ENCODE measurements at regions not wholly inside any gene's neighbourhood (a gene's known extent, or its start where the extent isn't known, plus 50 kb on each side); places are given as distances from the start of the nearest gene placed in this dataset.
"Not testable (repeated sequence)": the region's sequence is repeated elsewhere in the genome, so short reads cannot be mapped to it uniquely, and the experiment has no call there.

DNA sequence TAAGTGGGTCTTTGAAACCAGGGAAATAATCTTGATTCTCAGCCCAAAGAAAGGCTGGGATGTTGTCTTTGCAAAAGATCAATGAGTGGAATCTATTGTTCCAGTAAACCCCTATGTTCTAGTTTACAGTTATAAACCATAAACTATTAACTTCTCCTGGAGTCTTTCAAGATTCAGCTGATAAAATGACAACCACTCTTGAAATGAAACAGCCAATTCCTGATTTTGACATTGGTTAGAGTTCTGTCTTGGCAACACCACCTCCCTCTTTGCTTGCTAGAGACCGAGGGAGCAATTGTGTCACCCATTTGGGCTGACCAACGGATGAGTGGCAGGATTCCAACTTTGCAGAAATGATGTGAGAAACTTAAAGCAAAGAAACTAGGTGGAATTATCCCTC, 746.9 kb downstream of the SLC4A3 start:
- no peak overlapping the region for H3K4me3 Mint-ChIP-seq
- no peaks in the 10 kb centered on the region for H3K36me3 Mint-ChIP-seq (ENCODE audit: low read depth)
- no peak overlapping the region for H3K27ac Mint-ChIP-seq
- CTCF ChIA-PET: interaction anchor here (0.6 kb wide), 1 partner anchor 97 kb away, joined by 3 read pairs; no protein-coding TSS in a partner anchor
- no peaks in the 10 kb centered on the region for H3K9me3 Mint-ChIP-seq (ENCODE audit: insufficient read depth)
- H3K4me1 Mint-ChIP-seq (ENCODE audit: low read depth): no peaks in the 10 kb centered on the region
- POLR2A ChIA-PET: no interaction called here
- no peak for ATAC-seq
- no peak for DNase-seq
- H3K27me3 Mint-ChIP-seq (ENCODE audit: low read depth): no peaks in the 10 kb centered on the region

DNA sequence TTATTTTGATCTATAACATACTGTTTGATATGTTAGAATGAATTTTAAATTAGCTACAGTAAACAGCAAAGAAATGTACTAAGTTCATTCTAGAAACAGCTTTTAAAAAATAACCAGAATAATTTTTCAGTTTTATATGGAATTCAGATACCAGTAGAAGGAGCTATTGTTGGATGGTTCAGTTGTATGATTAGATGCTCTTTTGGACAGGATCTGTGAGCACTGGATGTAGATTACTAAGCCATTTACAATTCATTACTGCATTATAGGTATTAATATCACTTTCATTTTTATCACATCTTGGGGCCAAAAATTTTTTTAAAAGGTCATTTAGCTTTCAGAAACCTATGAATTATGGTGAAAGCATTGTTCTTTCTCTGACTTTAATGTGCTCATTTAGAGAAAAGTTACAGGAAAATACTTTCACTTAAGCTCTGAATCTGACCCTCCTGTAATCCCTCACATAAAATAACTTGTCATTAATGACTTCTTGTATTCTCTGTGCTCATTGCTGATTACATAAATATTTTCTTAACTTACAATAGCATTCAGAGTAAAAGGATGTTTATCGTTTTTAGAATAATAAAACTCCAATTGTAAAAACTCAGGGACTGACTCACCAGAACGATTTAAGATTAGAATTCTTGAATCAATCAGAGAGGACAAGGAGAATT, 750.2 kb downstream of the SLC4A3 start:
- ChIA-PET CTCF (no interaction called here), POLR2A (no interaction called here)
- Mint-ChIP-seq H3K27ac (no peak overlapping the region), H3K9me3 (ENCODE audit: insufficient read depth) (peaks cover 7% of the 10 kb centered on the region), H3K4me3 (no peak overlapping the region), H3K4me1 (ENCODE audit: low read depth) (no peaks in the 10 kb centered on the region), H3K36me3 (ENCODE audit: low read depth) (no peaks in the 10 kb centered on the region), H3K27me3 (ENCODE audit: low read depth) (no peaks in the 10 kb centered on the region)
- DNase-seq (no peak), ATAC-seq (no peak)

DNA sequence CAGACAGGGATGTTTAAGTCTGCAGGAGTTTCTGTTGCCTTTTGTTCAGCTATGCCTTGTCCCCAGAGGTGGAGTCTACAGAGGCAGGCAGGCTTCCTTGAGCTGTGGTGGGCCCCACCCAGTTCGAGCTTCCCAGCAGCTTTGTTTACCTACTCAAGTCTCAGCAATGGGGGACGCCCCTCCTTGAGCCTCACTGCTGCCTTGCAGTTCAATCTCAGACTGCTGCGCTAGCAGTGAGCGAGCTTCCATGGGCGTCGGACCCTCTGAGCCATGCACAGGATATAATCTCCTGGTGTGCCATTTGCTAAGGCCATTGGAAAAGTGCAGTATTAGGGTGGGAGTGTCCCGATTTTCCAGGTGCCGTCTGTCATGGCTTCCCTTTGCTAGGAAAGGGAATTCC, 760.3 kb downstream of the SLC4A3 start:
- H3K4me1 Mint-ChIP-seq (ENCODE audit: low read depth); H3K27ac Mint-ChIP-seq; H3K36me3 Mint-ChIP-seq (ENCODE audit: low read depth); CTCF ChIA-PET; DNase-seq; H3K27me3 Mint-ChIP-seq (ENCODE audit: low read depth); ATAC-seq; H3K9me3 Mint-ChIP-seq (ENCODE audit: insufficient read depth); H3K4me3 Mint-ChIP-seq; POLR2A ChIA-PET: not testable (repeated sequence)

DNA sequence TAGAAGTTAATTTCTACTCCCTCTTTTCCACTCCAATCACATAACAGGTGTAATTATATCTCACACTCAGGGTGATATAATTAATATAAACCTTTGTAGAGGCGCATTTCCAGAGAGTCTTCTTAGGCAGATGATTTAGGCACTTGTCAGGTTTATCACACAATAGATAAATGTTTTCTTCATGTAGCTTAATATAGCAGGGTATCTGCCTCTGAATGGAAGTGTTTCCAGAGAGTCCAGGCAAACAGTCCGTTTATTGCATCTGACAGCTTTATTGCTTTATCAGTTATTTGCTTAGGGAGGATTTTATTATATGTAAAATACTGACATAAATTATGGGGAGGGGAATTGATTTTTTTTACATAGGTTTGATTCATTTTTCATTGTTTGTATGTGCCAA, 766.3 kb downstream of the SLC4A3 start:
- no peaks in the 10 kb centered on the region for H3K36me3 Mint-ChIP-seq (ENCODE audit: low read depth)

DNA sequence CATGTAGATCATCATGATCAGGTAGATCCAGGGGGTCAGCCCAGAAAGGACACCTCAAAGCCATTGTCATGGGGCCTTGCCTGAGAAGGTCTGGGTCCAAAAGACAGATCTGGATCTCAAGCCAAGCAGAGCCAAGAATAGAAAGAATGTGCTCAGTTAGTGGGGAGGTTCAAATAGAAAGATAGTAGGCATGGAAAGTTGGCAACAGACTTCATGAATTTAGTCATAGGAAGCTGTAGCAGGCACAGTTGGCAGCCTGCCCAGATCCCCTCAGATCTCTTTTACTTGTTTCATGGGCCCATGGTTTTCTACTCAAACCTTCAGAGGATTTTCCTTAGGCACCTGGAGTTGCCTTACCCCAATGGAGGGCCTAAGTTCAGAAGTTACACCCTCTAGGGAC, 767.0 kb downstream of the SLC4A3 start:
- ATAC-seq: no peak
- DNase-seq: no peak
- Mint-ChIP-seq H3K4me1 (ENCODE audit: low read depth) (no peaks in the 10 kb centered on the region), H3K27me3 (ENCODE audit: low read depth) (no peaks in the 10 kb centered on the region), H3K9me3 (ENCODE audit: insufficient read depth) (no peaks in the 10 kb centered on the region), H3K4me3 (no peak overlapping the region), H3K36me3 (ENCODE audit: low read depth) (no peaks in the 10 kb centered on the region), H3K27ac (no peak overlapping the region)
- CTCF ChIA-PET: no interaction called here
- POLR2A ChIA-PET: no interaction called here

More for the DNA sequence above, 766.3 kb downstream of the SLC4A3 start:
- ATAC-seq (no peak), DNase-seq (no peak)
- ChIA-PET POLR2A (no interaction called here), CTCF (no interaction called here)
- Mint-ChIP-seq H3K27ac (no peak overlapping the region), H3K4me3 (no peak overlapping the region), H3K27me3 (ENCODE audit: low read depth) (no peaks in the 10 kb centered on the region), H3K4me1 (ENCODE audit: low read depth) (no peaks in the 10 kb centered on the region), H3K9me3 (ENCODE audit: insufficient read depth) (no peaks in the 10 kb centered on the region)

DNA sequence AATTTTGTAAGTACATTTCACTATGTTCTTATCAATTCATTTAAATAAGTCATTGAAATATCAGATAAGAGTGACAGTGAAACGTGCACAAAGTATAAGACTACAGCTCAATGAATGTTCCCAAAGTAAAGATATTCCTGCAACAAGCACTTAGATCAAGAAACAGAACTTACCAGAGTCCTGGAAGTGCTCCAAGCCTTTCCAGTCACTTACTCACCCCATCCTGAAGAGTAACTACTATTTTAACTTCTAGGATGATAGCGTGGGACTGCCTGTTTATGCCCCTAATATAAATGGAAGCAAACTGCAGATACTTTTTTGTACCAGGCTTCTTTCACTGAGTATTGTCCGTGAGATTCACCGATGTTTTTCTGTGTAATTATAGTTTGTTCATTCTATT, 768.9 kb downstream of the SLC4A3 start:
- ChIA-PET POLR2A (no interaction called here), CTCF (no interaction called here)
- Mint-ChIP-seq H3K36me3 (ENCODE audit: low read depth) (no peaks in the 10 kb centered on the region), H3K9me3 (ENCODE audit: insufficient read depth) (no peaks in the 10 kb centered on the region), H3K4me3 (no peak overlapping the region), H3K4me1 (ENCODE audit: low read depth) (no peaks in the 10 kb centered on the region), H3K27ac (no peak overlapping the region), H3K27me3 (ENCODE audit: low read depth) (no peaks in the 10 kb centered on the region)
- no peak for ATAC-seq
- DNase-seq: no peak

DNA sequence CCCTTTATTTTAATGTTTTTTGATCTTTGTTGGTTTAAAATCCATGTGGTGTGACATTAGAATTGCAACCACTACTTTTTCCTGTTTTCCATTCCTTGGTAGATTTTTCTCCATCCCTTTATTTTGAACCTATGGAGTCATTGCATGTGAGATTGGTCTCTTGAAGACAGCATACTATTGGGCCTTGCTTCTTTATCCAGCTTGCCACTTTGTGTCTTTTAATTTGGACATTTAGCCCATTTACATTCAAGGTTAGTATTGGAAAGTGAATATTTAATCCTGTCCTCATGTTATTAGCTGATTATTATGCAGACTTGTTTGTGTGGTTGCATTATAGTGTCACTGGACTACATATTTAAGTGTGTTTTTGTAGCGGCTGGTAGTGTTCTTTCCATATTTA, 782.9 kb downstream of the SLC4A3 start:
- H3K9me3 Mint-ChIP-seq (ENCODE audit: insufficient read depth): peaks cover 9% of the 10 kb centered on the region
- H3K36me3 Mint-ChIP-seq (ENCODE audit: low read depth): no peaks in the 10 kb centered on the region
- H3K4me1 Mint-ChIP-seq (ENCODE audit: low read depth): no peaks in the 10 kb centered on the region
- ChIA-PET POLR2A (no interaction called here), CTCF (no interaction called here)
- no peak overlapping the region for H3K27ac Mint-ChIP-seq
- DNase-seq: no peak
- H3K27me3 Mint-ChIP-seq (ENCODE audit: low read depth): no peaks in the 10 kb centered on the region
- no peak for ATAC-seq
- no peak overlapping the region for H3K4me3 Mint-ChIP-seq

DNA sequence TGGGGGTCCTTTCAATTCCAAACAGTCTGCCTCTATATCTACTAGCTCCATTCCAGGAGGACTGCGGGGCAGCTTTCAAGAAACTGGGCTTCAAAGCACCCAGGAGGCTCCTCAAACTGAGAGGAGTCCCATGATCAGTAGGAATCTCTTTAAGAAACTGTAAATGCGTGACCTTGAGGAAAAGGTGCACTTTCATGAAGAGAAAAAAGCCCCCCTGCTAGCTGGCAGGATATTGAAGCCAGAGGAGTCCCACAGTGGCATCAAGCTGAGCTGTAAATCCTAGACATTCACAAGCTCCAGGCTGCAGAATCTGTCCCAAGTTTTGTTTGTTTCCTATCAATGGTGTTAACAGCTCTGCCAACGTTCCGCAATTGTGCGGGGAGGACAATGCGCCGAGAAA, 790.1 kb downstream of the SLC4A3 start:
- H3K4me3 Mint-ChIP-seq: no peak overlapping the region
- POLR2A ChIA-PET: no interaction called here
- DNase-seq (no peak), ATAC-seq (no peak)
- no peak overlapping the region for H3K27ac Mint-ChIP-seq
- H3K36me3 Mint-ChIP-seq (ENCODE audit: low read depth): no peaks in the 10 kb centered on the region
- H3K4me1 Mint-ChIP-seq (ENCODE audit: low read depth): no peaks in the 10 kb centered on the region
- CTCF ChIA-PET: no interaction called here
- H3K27me3 Mint-ChIP-seq (ENCODE audit: low read depth): no peaks in the 10 kb centered on the region
- H3K9me3 Mint-ChIP-seq (ENCODE audit: insufficient read depth): peaks cover 8% of the 10 kb centered on the region

DNA sequence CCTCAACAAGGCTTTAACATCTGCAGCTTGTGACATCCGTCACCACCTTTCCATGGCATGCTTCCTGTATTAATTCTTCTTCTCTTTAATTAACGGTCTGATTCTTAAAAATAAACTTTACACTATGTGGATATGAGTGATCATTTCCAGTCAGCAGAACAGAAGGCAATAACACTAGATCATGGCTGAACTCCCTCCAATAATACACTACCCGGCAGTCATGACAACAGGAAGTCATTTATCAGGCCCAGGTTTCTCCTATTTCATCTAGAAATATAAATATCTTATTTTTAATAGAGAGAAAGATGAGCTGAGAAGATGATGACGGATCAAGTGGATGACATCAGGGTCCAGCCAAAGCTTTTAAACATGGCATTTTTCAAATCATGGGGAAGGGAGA, 792.2 kb downstream of the SLC4A3 start:
- H3K4me1 Mint-ChIP-seq (ENCODE audit: low read depth): no peaks in the 10 kb centered on the region
- H3K27ac Mint-ChIP-seq: no peak overlapping the region
- ATAC-seq: no peak
- no peaks in the 10 kb centered on the region for H3K36me3 Mint-ChIP-seq (ENCODE audit: low read depth)
- CTCF ChIA-PET: no interaction called here
- POLR2A ChIA-PET: no interaction called here
- H3K4me3 Mint-ChIP-seq: no peak overlapping the region
- no peaks in the 10 kb centered on the region for H3K27me3 Mint-ChIP-seq (ENCODE audit: low read depth)
- DNase-seq: no peak
- H3K9me3 Mint-ChIP-seq (ENCODE audit: insufficient read depth): peaks cover 8% of the 10 kb centered on the region

DNA sequence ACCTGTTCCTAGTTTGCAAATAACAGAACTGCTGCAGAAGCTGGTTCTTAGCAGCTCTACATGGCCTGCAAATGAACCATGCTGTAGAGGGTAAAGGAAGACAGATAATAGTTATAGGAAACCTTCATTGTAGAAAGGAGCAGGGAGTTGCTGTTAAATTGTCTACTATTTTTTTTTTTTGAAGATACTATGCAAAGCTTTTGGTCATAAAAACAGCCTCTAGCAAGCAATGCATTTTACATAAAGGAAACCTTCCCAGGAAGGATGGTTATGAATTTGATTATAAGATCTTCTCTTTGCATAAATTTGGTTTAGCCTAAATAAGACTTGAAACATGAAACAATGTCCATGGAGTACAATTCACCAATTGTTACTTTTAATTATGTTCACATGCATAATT, 793.4 kb downstream of the SLC4A3 start:
- POLR2A ChIA-PET: no interaction called here
- H3K9me3 Mint-ChIP-seq (ENCODE audit: insufficient read depth): peaks cover 6% of the 10 kb centered on the region
- H3K27ac Mint-ChIP-seq: no peak overlapping the region
- CTCF ChIA-PET: no interaction called here
- H3K4me1 Mint-ChIP-seq (ENCODE audit: low read depth): no peaks in the 10 kb centered on the region
- H3K4me3 Mint-ChIP-seq: no peak overlapping the region
- DNase-seq: no peak
- H3K36me3 Mint-ChIP-seq (ENCODE audit: low read depth): no peaks in the 10 kb centered on the region
- ATAC-seq: no peak
- H3K27me3 Mint-ChIP-seq (ENCODE audit: low read depth): no peaks in the 10 kb centered on the region

DNA sequence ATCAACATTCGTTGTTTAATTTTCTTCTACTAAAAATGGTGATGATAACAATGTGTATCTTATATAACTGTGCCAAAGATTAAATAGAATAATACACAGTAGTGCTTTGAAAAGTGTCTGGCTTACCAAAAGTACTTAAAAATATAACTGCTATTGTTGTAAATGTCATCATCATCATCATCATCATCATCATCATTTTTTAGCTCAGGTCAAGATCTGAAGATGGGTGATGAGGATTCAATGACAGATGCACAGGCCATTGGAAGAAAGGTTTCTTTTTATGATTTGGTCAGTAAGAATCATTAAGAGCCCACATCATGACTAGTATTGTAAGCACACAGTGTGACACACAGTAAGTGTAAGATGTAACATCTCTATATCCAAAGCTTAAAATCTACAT, 795.2 kb downstream of the SLC4A3 start:
- ChIA-PET POLR2A (no interaction called here), CTCF (no interaction called here)
- H3K36me3 Mint-ChIP-seq (ENCODE audit: low read depth): no peaks in the 10 kb centered on the region
- no peak overlapping the region for H3K4me3 Mint-ChIP-seq
- no peaks in the 10 kb centered on the region for H3K4me1 Mint-ChIP-seq (ENCODE audit: low read depth)
- H3K9me3 Mint-ChIP-seq (ENCODE audit: insufficient read depth): no peaks in the 10 kb centered on the region
- H3K27ac Mint-ChIP-seq: no peak overlapping the region
- ATAC-seq (no peak), DNase-seq (no peak)
- H3K27me3 Mint-ChIP-seq (ENCODE audit: low read depth): no peaks in the 10 kb centered on the region

DNA sequence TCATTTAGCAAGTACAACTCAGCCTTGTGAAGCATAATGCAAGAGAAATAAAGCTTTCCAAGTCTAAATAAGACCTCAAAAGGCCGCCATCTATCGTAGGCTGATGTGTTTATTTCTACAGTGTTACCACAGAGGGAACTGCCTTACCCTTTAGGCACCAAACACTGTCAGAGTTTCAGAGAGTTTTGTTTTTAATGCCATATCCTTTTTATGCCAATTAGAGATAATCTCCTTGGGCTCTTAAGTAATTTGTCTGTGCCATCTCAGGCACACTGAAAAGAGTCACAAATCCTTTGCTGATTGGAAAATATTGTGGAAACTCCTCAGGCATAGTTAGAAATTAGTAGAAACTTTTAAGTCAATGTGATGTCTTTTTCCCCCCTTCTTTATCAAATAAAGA, 797.1 kb downstream of the SLC4A3 start:
- H3K4me1 Mint-ChIP-seq (ENCODE audit: low read depth): no peaks in the 10 kb centered on the region

DNA sequence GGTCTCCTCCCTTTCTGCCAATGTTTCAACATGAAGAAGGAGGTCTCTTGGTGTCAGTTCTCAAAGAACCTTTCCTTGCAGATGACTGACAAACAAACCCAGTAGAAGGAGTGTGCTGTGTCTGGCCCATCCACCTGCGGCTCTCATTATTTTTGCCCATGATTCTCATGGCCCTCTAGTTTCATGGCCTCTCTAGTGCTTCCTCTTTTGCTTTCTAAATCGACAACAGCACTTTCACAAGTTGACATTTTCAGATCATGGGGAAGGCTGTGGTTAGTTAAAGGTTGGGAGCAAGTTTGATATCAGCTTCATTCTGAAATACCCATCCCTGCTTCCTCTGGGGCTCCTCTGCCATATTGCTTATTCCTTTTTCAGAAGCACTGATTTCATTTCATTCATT, 805.2 kb downstream of the SLC4A3 start:
- no peak overlapping the region for H3K27ac Mint-ChIP-seq
- CTCF ChIA-PET: no interaction called here
- H3K4me3 Mint-ChIP-seq: no peak overlapping the region
- POLR2A ChIA-PET: no interaction called here
- H3K36me3 Mint-ChIP-seq (ENCODE audit: low read depth): no peaks in the 10 kb centered on the region
- no peaks in the 10 kb centered on the region for H3K9me3 Mint-ChIP-seq (ENCODE audit: insufficient read depth)
- ATAC-seq (no peak), DNase-seq (no peak)
- no peaks in the 10 kb centered on the region for H3K4me1 Mint-ChIP-seq (ENCODE audit: low read depth)
- H3K27me3 Mint-ChIP-seq (ENCODE audit: low read depth): no peaks in the 10 kb centered on the region

More for the DNA sequence above, 797.1 kb downstream of the SLC4A3 start:
- POLR2A ChIA-PET: no interaction called here
- no peak for ATAC-seq
- no peaks in the 10 kb centered on the region for H3K9me3 Mint-ChIP-seq (ENCODE audit: insufficient read depth)
- DNase-seq: no peak
- no peaks in the 10 kb centered on the region for H3K27me3 Mint-ChIP-seq (ENCODE audit: low read depth)
- no peaks in the 10 kb centered on the region for H3K36me3 Mint-ChIP-seq (ENCODE audit: low read depth)
- no peak overlapping the region for H3K4me3 Mint-ChIP-seq
- no peak overlapping the region for H3K27ac Mint-ChIP-seq
- CTCF ChIA-PET: no interaction called here
